NCI-H2107 treated with DMSO at 0.1 percent for 48 hours (cell line): ENCODE measurements at regions not wholly inside any gene's neighbourhood (a gene's known extent, or its start where the extent isn't known, plus 50 kb on each side); places are given as distances from the start of the nearest gene placed in this dataset.
A peak's percentile ranks its signal among the peaks of the same experiment; 100 is the strongest.
"Not testable (repeated sequence)": the region's sequence is repeated elsewhere in the genome, so short reads cannot be mapped to it uniquely, and the experiment has no call there.

Source experiments
- DNase-seq: peaks from one replicate; lab custom pipeline; 2025; ENCODE audit not compliant: unreplicated experiment; lab: John Stamatoyannopoulos, UW

DNA sequence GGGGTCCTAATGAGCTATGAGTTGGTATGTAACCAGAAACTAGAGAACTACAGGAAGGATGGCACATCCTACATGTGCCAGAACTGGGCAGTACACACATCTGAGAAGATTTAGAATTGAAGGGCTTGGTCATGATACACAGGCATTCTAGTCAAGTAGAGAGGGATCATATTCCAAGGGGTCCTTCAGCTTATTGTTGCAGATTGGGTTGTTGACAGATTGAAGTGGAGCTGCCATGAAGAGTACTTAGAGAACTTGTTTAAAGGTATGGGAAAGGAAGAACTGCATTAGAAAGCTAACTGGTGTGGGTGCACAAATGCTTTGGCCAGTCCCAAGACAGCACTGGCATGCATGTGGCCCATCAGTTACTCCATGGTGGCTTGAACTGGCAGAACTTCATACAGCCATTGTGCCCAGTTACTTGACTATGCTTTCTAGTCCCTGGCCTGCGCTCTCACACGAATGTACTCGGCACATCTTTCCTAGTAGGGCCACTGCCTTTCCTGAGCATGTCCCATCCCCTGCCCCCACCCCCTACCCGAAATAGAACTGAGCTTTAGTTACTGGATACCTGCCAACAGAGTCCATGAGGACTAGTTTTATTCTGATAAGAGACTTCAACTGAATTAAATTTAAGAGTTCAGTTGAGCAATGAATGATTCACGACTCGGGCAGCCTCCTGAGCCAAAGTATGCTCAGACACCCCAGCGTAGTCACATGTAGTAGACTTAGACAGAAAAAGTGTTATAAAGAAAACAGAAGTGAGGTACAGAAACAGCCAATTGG lies 64.0 kb downstream of the CCNG2 start:
- peak; percentile 2 for DNase-seq

DNA sequence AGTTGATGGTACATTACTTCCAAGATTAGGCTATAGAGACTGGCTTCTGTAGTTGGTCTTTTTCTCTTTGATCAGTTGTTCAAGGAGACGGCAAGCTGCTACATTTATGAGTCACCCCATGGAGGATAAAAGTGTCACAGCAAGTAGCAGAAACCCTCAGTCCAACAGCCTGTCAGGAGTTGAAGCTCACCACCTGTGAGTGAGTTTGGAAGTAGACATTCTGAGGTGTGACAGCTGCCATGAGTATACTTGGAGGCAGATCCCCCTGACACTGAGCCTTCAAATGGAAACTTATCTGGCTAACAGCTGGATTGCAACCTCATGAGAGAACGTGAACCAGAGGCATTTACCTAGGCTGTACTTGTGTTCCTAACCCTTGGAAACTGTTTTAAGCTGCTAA lies 68.0 kb downstream of the CCNG2 start:
- DNase-seq, result no peak

DNA sequence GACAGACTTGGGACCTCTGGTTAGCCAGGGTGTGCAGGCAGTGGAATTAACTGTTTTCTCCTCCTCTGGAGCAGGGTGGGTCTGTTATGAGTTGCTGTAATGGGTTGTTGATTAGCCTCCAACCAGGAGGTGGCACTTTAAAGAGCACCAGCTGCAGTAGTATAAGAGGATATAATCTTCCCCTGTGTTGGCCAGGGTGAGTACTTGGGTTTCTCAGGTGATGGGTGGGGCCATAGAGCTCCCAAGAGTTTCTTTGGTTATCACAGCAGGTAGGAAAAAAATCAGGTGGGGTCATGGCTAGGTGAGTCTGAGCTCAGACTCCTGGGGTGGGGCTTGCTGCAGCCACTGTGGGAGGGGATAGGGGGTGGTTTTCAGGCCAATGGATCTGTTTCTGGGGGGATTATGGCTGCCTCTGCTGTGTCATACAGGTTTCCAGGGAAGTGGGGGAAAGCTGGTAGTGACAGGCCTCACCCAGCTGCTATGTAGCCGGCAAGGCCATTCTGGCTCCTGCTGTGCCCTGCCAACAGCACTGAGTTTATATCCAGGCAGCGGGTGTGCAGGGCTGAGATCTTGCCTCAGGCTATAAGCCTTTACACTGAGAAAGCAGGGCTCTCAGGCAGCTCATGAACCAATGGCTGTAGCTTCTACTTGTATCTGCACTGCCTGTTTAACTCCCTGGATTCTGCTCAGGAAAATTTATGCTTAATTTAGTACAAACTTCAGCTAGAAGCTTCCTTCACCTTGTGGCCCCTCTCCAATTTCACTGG lies 70.1 kb downstream of the CCNG2 start:
- DNase-seq, result no peak

DNA sequence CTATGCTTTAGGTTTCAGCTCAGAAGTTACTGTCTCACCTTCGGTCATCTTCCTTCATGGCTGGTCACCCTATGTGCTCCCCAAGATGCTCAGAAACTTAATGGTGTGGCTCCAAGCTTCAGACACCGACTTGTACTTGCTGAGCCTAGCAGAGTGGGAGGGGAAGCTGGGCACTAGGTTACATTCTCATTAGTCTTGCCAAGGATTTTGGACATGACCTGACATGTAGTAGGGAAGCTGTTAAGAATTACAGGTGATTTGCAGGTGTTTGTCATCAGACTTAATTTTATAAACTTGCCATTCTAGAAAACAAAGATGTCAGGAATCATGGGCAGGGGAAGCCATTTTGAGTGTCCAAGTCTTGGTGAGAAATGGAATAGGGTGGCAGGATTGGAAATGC lies 72.4 kb downstream of the CCNG2 start:
- no peak for DNase-seq

DNA sequence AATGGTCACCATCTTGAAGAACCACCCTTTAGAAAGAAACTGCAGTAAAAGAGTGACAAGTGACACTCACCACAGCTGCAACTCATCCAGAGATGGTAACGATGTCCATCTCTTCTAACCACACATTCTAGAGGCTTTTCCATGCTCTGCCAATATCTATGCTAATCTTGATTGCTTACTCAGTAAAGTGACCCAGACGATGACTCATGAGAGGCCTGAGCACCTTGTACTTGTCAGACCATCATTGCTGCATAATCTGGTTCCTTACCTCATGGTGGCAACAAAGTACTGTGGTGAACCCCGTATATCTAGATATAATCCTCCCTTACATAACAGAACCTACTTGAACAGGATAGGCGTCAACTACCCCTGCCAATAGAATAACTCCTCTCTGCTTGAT lies 75.6 kb downstream of the CCNG2 start:
- DNase-seq, result no peak

DNA sequence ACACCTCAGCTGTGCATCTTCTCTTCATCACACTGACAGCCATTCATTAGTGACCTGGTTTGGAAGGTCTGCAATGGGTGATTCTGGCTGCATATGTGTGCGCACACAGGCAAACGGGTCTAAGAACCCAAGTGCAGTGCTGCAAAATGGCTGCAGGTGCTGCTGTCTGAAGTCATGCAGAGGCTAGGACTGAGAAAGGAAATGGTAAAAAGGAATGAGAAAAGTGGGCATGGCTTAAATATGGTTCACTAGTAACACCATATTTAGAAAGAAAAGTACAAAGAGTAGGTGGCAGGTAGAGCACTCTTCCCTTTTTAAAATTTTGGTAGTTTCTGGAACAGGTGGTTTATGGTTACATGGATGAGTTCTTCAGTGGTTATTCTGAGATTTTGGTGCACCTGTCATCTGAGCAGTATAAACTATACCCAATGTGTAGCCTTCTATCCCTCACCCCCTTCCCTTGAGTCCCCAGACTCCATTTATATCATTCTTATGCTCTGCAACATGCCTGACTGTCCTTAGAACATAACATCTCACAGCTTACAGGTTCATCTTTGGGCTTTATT lies 78.4 kb downstream of the CCNG2 start:
- DNase-seq, result no peak

DNA sequence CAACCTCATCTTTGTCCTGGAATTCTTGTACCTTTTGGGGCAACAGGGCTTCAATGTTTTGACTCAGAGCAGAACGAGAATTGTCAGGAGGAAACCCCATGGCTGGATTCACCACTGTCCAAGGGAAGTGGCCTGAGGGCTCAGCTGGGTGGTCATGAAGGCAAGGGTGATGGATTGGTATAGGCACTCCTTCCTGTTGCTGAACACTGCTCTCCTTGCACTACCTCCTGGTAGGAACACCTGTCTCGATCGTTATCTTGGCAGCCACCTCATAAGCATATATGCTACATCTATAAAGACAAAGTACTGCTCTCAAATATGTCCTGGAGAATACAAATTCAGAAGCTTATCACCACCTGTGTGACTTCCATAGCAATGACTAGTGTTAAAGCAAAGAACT lies 79.8 kb downstream of the CCNG2 start:
- DNase-seq, result no peak

DNA sequence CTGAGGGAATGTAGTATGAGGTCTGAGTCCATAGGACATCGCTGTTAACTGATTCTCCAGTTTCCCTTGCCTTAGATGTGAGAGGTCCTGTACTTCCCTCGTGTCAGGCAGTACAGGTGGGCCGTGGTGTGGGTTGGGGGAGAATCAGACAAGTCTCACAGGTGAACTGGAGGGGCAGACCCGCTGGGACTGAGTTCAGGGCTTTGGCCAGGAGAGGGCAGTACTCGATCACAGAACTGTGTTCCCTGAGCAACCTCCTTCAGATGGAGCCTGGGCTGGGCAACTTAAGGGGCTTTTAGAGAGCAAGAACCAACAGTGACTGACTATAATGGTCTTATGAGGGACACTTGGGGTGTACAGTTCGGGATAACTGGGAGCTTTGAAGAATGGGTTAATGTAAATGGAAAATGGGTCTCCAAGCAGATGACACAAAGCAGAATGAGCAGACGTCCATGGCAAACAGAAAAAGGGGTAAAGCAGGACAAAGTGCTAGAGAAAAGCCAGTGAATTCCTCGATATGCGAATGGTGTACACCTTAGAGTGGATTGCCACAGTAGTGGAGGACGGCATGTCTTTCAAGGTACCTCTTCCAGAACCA lies 83.6 kb downstream of the CCNG2 start:
- DNase-seq, result peak; percentile 19

DNA sequence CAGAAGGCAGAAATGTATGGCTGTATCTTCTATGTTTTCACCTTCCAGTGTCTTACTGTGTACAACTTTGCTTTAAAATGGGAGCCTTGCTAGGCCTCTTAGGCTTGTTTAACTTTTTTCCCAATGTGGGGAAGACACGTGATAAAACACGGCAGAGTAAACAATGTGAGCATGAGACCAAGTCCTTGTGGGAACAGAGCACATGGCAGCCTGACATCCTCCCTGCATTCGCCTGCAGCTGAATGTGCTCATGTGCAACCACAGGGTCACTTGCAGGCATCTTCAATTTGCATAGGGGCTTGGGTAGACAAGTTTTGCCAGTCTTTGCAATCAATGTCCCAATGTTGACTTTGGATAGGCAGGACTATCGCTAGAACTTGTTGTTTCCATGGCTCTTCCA lies 91.8 kb downstream of the CCNG2 start:
- no peak for DNase-seq

DNA sequence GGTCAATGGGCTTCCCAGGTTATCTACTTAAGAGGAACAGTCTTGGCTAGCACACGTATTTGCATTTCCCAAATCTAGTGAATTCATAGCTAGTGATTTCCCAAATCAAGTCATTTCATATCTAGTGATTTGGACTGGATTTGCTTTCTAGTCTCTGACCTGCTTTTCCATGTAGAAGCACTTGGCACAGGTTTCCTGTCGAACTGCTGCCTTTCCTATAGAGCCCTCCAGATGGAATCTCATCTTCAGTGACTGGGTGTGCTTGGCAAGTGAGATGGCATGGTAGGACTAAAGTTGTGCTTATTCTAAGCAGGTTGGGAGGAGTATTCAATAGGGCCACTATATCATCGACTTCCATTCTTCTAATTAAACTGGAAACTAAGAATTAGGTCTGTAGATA lies 94.7 kb downstream of the CCNG2 start:
- no peak for DNase-seq

DNA sequence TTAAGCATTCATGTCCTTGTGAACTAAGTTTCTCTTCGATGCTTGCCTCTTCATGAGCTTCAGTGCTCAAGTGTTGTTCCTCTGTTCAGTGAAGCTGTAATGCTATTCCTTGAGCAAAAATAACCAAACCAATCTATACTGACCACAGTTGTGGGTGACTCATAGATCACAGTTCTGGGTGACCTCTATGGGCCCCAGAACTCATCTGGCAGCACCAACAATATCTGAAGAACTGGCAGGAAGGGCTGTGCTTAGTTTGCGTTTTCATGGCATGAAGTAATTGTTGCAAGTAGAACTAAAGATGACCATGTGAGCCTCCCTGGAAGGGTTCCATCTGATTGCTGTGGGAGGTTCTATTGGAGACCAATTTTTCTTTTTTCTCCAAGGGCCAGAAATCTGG lies 106.2 kb downstream of the CCNG2 start:
- DNase-seq, result no peak

DNA sequence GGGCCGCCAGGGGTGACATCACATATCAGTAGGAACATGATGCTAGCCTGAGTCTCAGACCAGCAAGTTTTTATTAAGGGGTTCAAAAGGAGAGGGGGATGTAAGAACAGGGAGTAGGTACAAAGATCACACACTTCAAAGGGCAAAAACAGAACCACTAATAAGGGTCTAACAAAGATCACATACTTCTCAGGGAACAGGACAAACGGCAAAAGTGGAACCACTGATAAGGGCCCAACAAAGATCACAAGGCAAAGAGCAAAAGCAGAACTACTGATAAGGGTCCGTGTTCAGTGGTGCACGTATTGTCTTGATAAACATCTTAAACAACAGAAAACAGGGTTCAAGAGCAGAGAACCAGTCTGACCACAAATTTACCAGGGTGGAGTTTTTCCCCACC lies 107.0 kb downstream of the CCNG2 start:
- not testable (repeated sequence) for DNase-seq

DNA sequence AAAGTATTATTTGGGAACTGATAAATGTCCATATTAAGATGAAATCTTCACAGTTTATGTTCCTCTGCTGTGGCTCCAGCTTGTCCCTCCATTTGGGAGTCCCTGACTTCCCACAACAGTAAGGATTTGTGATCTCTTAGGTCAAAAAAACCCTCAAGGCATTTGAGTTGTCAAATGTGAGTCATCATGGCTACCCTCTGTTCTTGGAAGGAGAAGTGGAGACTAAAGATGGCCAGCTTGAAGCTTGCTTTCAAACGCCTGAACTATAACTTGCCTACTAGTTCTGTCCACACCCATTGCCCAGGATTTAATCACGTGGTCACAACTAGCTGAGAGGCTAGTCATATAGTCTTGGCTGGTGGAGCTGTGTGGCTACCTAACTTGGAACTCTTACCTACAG lies 107.8 kb downstream of the CCNG2 start:
- no peak for DNase-seq

DNA sequence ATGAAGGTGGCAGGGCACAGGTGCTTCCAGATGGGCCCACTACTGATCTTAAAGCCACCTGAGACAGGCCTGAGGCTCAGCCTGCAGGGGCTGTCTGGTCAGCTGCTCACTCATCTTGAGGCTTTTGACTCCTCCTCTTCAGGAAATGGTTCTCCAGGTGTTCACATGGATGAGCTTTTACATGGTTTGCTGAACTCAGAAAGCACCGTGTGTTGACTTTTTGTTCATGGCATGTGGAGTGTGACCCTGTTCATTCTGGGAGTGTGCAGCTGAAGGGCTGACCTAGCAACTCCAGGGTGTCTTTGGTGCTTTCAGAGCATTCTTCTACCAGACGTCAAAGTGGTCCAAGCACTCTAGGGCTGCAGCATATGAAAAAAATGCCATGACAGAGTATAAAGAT lies 111.1 kb downstream of the CCNG2 start:
- no peak for DNase-seq

DNA sequence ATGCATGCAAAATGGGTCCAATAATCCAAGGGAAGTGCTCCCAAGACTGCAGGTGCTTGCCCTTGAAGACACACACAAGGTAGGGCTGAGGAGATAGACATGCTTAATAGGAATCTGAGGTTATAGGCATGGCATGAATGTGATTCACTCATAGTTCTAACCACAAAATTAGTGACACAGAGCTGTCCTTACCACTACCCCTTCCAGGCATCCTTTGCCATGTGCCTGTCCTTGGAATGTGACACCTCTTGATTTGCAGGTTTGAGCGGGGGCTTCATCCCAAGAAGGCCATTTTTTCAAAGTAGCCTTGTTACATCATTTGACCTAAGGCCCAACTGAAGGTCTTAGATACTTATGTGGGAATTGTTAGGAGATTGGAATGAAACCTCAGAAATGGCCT lies 112.5 kb downstream of the CCNG2 start:
- DNase-seq, result no peak

DNA sequence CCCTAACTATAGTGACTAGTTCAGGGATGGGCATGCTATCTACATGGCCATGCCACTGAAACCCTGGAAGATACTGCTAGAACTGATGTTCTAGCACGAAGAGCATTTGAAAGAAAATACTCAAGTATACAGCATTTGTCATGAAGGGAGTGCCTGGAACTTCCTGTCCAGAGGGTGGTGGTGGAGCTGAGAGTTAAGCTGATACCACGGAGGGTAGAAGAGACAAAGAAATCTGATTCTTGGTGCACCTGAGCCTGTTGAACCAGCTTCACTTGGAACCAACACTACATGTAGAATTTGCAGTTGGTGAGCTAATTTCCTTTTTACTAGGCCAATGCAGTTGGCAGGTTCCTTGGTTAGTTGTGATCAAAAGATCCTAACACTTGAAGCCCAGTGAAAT lies 116.4 kb downstream of the CCNG2 start:
- no peak for DNase-seq

DNA sequence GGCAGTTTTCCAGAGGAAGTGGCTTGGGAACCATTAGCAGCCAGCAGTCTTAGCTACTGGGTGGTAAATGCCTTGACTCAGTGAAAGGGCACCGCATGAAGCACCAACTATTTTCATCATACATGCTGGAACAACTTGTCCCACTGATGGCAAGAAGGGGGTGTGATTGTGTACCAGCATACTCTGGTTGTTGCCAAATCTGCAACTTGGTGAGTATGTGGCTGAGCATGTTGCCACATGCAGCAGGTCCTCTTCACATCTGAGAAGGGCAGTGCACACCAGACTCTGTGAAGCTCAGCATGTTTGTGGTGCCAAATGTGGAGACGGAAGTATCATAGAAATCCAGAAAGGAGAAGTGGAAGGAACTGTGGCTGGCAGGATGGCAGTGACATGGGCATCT lies 122.1 kb downstream of the CCNG2 start:
- DNase-seq, result not testable (repeated sequence)

DNA sequence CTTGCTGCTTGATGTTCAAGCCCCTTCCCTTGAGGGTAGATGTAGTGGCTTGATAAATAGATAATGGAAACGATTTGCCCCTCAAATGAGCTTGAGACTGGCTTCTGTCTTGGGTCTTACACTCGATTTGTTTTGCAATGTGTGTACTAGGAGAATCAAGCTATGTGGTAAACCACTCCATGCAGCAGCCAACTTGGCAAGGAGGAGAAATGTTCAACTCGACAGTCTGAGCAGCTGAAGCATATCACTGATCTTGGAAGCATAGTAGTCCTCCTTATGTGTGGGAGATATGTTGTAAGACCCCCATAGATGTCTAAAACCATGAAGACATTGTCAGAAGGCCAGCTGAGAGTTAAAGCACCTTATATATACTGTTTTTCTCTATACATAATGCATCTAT lies 125.3 kb downstream of the CCNG2 start:
- DNase-seq, result no peak

DNA sequence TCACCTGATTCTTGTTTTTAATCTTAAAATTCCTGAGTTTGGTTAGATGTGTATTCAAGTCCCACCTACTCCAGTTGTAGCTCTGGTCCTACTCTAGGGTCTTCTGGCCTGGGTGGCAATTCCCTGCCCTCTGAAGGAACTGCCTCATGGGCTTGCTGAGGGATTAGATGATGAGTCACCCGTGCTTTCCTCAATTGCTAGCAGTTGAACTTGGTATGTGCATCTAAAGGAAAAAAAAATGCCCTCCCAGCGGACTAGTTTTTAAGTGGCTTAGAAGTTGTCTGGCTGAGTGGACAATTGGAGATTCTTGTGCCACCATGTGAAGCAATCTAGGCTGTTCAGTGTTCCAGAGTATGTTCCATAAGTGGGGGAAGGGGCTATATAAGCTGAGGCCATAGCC lies 127.0 kb downstream of the CCNG2 start:
- no peak for DNase-seq

DNA sequence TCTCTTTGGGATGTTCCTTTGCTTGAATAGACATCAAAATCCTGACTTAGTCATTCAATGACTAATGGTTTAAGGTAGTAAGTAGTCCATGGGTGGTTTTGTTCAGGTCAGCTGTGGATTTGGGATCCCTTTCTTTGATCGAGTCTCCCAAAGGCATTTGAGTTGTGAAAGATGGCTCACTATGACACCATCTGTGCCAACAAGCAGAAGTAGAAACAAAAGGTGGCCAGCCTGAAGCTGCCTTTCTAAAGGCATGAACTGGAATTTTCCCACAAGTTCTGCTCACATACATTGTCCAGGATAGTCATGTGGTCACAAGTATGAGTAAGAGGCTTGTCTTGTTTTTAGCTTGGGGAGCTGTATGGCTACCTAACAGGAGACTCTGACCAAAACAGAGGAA lies 129.9 kb downstream of the CCNG2 start:
- no peak for DNase-seq

DNA sequence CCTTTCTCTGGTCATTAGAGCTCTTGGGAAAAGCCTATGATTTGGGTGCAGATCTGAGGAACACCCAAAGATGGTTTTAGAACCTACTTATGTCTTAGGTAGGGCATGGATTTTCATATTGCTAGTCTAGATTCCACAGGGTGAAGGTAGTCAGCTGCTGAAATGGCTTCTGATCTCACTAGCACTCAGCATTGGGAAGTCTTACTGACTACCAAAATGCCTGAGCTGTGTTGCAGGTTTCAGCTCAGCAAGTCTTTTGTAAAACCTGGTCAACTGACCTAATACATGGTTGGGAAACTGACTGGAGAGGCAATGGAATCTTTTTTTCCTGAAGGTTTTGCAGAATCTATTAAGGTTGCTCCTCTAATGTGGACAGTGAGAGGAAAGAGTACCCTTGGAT lies 136.4 kb downstream of the CCNG2 start:
- DNase-seq, result no peak

DNA sequence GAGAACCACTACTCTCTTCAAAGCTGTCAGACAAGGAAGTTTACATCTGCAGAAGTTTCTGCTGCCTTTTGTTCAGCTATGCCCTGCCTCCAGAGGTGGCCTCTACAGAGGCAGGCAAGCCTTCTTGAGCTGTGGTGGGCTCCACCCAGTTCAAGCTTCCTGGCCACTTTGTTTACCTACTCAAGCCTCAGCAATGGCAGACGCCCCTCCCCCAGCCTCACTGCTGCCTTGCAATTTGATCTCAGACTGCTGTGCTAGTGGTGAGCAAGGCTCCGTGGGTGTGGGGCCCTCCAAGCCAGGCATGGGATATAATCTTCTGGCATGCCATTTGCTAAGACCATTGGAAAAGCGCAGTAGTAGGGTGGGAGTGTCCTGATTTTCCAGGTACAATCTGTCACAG lies 144.0 kb downstream of the CCNG2 start:
- DNase-seq, result peak; percentile 5
